NCI-H1417 (cell line): ENCODE measurements at regions not wholly inside any gene's neighbourhood (a gene's known extent, or its start where the extent isn't known, plus 50 kb on each side); places are given as distances from the start of the nearest gene placed in this dataset.
"Not testable (repeated sequence)": the region's sequence is repeated elsewhere in the genome, so short reads cannot be mapped to it uniquely, and the experiment has no call there.

ENCODE experiments used
- DNase-seq, 3 experiments: peaks; one replicate each; lab custom pipeline; 2025; lab: John Stamatoyannopoulos, UW

DNA sequence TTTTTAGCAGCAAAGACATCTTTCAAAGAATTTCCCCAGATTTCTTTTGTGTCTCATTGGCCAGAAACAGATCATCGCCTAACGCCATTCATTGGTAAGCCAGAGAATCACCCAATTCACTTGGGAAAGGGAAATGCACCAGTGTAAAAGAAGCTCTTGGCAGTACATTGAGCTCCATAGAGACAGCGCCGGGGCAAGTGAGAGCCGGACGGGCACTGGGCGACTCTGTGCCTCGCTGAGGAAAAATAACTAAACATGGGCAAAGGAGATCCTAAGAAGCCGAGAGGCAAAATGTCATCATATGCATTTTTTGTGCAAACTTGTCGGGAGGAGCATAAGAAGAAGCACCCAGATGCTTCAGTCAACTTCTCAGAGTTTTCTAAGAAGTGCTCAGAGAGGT is 630.6 kb upstream of the ZNF385D start:
- not testable (repeated sequence) for DNase-seq

DNA sequence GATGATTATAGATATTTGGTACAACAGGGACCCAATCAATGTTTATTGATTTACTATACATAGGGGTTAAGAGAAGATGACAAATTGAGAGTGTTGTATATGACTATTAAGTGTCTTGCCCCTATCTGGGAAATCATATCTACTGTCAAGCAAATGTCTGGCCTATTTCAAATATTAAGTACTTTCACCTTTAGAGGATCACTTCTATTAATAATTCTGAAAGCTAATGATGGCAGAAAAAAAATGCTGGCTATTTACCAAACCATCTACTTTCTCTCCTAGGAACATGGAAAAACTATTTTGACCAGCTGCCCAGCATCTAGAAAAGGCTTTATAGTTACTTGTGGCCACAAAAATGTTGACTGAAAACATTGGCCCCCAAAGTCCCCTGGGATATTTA is 632.3 kb upstream of the ZNF385D start:
- no peak for DNase-seq

DNA sequence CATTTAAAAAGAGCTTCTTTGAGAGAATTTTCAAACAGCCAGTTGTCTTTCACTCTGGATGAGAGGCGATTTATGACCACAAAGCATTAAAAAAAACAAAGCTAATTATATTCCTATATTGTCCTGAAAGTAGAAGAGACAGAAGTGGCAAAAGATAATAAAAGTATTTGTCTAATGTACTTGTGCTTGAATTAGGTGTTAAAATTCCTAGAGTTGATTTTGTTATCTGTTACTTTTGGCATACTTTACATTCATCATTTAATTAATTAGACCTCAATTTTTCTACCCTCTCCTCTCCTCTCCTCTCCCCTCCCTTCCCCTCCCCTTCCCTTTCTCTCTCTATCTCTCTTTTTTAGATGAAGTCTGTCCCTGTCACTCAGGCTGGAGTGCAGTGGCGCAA is 635.1 kb upstream of the ZNF385D start:
- no peak for DNase-seq

DNA sequence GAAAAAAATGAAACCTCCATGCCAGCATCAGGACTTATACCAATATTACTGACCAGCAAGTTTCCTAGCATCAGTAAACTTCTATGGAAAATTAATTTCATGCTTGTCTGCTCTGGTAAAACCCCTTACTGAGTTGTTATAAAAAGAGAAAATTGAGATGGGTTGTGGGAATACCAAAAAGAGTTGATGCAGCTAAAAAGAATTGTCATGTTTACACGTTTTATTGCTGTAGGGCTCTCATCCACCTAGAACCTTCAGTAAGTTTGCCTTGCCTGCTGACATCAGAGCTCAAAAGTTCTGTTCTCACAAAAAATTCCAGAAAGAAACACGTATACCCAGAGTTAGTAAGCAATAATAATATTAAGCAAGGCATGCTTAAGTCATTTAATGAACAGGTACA is 641.3 kb upstream of the ZNF385D start:
- DNase-seq, result no peak

DNA sequence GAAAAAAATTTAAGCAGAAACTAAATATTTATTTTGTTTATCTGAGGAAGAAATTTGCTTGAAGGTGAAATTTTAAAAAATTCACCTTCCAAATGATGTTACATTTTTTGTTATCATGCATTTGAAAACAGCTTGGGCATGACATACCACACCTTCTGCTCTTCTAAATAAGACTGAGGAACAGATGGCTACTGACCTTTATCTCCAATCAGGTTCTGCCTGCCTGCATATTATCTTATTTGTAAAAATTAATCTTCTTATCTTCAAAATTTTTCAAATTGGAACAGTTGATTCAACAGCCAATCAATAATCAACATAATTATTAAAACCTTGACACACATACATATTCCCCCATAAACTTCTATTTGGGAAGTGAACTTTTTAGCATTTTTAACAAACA is 641.8 kb upstream of the ZNF385D start:
- DNase-seq, result no peak

DNA sequence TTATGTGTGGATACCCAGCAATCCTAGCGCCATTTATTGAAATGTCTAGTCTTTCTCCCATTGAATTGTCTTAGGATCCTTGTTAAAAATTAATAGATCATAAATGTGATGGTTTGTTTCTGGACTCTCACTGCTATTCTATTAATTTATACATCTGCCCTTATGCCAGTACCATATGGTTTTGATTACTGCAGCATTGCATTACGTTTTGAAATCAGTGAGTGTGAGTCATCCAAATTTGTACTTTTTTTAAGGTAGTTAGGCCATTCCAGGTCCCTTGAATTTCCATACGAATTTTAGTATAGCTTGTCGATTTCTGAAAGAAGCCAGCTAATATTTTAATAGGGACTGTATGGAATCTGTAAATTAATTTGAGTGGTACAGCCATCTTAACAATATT is 648.6 kb upstream of the ZNF385D start:
- no peak for DNase-seq

DNA sequence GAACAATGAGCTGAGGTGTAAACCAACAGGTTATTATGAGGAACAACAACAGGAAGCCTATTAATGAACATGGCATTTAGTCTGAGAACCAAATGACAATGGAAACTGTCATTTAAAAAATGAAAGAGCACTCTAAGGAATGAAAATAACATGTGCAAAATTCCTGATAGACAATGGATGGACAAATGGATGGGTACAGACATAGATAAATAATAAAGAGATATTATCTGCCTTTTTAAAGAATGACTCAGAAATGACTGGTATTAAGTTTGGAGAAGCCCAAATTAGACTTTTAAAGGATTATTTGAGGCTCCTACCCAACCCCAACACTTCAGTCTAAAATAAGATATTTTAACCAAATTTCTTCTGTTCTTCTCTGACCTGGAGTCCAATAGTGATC is 650.5 kb upstream of the ZNF385D start:
- no peak for DNase-seq

DNA sequence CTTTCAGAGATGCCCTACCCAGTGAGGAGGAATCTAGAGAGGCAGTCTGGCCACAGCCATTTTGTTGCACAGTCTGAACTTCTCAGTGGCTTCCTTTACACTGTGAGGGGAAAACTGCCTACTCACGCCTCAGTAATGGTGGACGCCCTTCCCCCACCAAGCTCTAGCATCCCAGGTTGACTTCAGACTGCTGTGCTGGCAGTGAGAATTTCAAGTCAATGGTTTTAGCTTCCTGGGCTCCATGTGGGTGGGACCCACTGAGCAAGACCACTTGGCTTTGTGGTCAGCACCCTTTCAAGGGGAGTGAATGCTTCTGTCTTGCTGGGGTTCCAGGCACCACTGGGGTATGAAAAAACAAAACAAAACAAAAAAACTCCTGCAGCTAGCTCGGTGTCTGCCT is 663.2 kb upstream of the ZNF385D start:
- peak in 1 of 3 experiments; percentile 1 for DNase-seq

DNA sequence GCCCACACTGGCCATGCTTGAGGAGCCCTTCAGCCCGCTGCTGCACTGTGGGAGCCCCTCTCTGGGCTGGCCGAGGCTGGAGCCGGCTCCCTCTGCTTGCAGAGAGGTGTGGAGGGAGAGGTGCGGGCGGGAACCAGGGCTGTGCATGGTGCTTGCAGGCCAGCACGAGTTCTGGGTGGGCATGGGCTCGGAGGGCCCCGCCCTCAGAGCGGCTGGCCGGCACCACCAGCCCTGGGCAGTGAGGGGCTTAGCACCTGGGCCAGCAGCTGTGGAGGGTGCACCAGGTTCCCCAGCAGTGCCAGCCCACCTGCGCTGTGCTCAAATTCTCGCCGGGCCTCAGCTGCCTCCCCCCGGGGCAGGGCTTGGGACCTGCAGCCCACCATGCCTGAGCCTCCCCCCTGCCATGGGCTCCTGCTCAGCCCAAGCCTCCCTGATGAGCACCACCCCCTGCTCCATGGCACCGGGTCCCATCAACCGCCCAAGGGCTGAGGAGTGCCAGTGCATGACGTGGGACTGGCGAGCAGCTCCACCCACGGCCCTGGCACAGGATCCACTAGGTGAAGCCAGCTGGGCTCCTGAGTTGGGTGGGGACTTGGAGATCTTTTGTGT is 665.9 kb upstream of the ZNF385D start:
- not testable (repeated sequence) for DNase-seq

DNA sequence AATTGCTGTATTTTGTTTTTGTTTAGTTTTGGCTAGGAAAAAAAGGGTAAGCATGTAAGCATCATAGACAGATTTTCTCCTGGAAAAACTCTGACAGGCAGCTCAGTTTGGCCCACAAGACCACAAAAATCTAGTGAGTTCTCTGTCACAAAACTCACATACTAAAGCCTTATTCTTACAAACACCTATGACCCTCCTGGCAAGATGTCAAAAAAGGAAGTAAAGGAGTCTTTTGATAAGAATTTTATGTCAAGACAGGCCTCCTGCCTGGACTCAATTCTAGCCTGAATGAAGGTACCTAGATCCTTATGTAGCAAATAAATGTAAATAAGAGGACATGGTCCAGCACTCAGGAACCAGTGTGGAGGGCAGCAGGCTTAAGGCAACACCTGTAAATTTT is 668.3 kb upstream of the ZNF385D start:
- DNase-seq, result no peak

DNA sequence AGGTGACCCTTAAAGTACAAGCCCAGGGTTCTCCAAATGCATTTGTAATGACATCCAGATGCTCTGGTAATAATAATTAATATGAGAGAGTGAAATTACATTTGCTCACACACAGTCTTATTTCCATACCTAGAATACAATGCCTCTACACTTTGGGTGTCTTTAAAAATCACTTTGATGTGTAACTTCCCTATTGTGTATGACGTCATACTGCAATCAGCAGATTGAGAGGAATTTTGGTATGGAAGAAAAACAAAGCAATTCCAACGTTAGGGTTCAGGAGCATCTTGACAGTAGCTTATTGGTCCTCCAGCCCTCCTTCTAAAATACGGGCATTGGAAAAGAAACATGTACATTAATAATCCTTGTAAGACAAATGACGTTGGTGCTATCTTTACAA is 670.6 kb upstream of the ZNF385D start:
- DNase-seq, result no peak

DNA sequence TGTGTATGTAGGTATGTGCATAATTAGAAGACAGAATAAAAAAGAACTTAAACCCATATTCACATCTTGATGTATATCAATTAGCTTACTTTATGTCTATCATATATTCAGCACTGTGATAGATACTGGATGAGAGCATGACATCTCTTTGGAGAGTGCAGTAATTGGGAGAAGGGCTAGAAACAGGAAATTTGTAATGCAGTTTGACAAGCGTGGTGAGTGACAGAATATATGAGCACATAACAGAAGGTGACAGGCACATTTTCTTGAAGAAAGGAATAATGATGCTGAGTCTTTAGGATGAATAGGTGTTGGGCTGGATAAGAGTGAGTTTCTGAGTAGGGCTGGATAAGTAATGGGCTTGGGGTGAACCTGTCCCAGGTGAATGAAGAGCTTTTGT is 680.3 kb upstream of the ZNF385D start:
- no peak for DNase-seq

DNA sequence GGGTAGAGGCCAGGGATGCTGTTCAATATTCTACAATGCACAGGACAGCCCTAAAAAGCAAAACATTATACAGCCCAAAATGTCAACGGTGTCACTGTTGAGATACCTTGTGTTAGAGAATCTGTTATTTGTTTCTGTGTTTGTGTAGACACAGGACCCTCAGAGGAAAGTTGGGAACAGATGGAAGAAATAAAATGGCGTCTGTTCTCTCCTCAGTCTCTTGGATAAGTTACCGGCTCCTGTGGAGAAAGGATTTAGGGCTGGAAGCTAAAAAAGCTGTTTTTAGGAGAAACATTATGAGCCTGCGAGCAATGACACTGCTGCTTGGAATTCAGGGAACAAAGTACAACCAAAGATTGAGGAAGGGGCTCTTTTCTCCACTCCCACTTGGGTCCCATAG is 688.6 kb upstream of the ZNF385D start:
- DNase-seq, result no peak

DNA sequence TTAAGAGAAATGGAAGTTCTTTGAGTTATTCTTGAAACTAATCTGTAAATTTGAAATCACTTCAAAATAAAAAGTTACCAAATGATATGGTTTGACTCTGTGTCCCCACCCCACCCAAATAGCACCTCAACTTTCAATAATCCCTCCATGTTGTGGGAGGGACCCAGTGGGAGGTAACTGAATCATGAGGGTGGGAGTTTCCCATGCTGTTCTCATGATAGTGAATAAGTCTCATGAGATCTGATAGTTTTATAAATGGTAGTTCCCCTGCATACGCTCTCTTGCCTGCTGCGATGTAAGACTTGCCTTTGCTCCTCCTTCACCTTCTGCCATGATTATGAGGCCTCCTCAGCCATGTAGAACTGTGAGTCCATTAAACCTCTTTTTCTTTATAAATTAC is 690.7 kb upstream of the ZNF385D start:
- no peak for DNase-seq

DNA sequence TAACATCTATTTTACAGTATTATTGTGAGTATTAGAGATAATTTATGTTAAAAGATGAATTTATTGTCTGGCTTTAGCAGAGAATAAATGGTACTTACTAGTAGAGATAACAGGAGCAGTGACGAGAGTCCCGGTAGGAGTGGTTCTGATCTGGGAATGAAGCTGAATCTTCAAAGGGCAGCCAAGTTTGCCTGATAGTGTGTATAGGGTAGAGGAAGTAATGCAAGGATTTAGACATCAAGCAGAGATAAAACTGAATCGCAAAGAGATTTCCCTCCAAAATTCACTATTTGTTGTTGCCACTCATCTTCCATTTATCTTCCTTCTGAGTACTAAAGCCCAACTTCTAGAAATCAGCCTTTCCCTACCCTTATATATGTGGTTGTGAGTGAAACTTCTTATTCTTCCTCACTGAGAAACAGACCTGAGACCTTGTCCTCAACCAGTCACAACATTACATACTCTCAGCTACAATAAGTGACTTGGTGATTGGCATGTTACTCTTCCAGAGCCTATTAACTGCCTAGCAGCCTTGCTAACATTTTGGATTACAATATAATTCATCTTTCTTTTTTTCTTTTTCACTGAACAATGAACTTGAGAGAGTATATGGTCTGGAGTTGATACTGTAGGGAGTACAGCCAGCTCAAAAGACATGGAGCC is 692.7 kb upstream of the ZNF385D start:
- no peak for DNase-seq

DNA sequence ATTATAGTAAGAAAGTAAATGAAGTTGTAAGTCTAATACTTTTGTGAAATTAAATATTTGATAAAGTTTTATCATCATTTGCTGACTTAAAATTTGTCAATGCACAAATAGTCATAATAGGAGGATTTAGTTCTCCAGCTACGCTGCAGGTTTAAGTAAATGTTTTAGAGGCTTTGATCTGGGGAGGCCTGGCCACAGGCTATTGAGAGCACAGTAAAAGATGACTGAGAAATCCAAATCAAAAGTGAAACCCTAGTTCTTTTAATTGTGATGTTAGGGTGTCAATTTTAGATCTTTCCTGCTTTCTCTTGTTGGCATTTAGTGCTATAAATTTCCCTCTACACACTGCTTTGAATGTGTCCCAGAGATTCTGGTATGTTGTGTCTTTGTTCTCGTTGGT is 694.3 kb upstream of the ZNF385D start:
- not testable (repeated sequence) for DNase-seq

DNA sequence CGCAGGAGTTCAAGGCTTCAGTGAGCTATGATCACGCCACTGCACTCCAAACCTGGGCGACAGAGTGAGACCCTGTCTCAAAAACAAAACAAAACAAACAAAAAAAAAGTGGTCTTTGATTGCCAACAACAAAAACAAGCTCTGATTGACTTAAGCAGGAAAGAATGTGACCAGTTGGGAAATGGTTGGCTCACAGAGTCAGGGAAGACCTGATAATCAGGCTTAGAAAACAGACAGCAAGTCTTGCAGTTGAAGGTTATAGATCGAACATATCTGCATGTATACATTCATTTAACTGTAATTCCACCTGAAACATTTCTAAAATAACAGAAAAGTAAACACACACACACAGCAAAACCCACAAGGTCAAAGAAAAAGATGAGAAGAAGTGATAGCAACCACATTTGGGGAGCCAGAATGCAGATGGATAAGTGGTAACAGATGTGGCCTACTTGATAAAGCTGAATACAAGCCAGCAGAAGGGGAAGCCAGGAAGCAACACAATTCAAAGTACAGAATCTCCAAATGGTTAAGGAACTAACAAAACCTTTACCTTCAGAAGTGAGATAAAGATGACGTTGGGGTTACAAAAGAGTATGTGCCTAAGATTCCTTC is 699.9 kb upstream of the ZNF385D start:
- no peak for DNase-seq

DNA sequence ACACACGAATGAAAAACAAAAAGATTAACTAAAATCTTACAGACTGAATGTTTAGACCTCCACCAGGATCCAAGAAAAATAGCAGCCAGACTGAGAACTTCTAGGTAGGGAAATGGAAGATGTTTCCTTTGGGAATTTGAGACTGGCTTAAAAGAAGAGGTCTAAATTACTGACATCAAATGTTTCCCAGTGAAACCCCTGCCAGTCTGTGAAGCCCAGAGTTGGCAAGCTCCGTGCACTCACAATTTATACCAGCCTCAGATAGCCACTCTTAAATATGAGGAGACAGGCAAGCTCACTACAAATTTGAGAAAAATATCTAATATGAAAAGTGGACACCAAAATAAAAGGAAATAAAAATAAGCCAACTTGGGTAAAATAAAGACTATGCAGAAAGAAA is 700.5 kb upstream of the ZNF385D start:
- no peak for DNase-seq

DNA sequence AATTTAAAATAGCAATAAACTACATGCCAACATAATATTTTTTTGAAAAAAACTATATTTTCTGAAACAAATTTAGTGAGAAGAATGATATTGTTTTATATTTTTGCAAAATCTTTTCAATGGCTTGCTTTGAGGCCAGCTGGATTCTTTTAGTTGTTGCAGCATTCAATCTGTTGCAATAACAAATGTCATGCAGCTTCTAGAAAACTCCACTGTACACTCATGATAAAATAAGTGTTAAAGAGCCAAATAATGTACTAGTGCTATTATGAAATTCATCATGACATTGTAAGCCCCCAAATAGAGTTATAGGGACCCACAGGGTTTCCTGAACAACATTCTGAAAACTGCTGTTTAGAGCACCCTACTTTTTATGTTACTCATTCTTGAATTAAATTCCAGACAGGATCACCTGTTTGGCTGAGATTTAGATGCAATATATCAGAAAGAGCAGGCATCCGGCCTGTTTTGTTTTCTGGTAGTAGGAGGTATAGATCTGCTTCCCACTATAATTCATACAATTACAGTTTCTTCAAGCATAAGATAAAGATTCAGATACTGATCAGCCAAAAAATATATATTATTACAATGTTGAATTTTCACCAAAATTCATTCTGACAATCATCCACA is 703.0 kb upstream of the ZNF385D start:
- no peak for DNase-seq

DNA sequence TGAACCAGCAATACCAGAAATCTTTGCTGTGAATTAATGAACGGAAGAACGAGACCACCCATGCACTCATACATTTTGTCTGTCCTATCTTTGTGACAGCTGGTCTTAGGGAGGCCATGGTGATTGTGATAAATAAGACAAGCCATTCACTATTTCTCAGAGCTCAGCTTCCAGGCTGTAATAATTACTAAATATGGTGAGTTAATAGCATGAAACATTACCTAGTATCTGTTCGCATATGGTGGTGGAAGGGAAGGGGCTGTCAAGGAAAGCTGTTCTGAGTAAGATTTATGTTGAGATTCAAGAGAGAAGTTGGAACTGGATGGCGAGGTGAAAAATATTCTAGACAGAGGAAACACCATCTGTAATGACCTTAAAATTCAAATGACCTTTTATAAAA is 719.0 kb upstream of the ZNF385D start:
- no peak for DNase-seq

DNA sequence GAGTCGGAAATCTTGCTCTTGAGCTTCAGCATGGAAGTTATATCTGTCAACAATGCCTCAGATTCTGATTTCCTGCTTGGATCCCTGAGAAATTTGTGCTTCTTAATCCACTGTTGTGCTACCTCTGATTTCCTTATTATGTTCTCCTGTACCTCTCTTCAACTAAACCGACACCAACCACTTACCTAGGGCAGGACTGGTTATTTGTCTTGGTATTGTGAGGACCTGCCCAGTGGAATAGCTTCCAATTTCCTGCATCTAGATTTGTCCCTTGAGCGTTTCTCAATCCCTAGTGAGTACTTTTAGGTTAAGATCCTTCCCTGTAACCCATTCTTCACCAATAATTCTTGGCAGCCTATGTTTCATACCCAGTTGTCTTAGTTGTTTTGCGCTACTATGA is 720.5 kb upstream of the ZNF385D start:
- no peak for DNase-seq

DNA sequence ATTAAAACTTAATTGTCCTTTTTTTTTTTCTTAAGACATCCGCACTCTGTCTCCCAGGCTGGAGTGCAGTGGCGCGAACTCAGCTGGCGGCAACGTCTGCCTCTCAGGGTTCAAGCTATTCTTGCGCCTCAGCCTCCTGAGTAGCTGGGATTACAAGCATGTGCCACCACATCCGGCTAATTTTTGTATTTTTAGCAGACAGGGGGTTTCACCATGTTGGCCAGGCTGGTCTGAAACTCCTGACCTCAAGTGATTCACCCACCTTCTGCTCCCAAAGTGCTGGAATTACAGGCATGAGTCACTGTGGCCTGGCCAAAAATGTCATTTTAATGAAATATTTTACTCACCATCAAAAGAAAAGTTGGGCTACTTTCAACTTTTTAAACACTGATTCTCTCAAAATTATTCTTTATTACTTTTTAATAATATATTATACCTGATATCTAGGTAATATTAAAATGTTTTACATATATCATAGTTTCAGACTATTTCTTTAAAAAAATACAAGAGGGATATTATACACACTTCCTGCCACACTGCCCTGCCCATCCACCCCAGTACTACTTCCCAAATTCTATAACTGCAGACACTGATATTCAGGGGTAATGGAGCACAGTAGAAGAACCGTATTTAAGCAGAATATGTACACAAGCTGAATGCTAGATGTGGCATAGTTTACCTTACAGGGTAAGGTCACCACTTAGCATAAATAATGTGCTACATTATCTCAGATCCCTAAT is 723.9 kb upstream of the ZNF385D start:
- no peak for DNase-seq
